ENCODE measurements at regions not wholly inside any gene's neighbourhood (a gene's known extent, or its start where the extent isn't known, plus 50 kb on each side); places are given as distances from the start of the nearest gene placed in this dataset.

DNA sequence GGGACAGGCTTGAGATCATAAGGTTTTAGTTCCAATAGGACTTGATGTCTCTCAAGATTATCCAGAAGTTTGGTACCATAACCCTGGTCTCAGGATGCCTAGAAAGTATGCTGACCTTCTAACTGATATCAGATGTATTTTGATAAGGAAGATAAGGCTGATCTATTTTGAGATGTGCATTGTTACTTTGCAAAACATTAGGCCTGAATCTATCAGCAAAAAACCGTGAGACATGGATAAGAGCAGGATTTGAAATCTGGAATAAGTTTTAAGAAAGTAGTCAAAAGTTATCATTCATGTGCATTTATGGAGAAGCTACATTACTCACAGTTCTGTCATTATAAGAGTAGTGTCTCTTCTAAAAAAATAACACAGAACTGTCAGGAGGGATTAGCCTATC, 467.1 kb upstream of the HS3ST1 start:
- peaks cover 24% of the 10 kb centered on the region for H3K9me3 Mint-ChIP-seq
- H3K36me3 Mint-ChIP-seq (ENCODE audit: low read depth), result no peaks in the 10 kb centered on the region
- no peak overlapping the region for H3K4me3 Mint-ChIP-seq
- intact Hi-C loops (cut with micrococcal nuclease), result no loop called here
- no peak overlapping the region for H3K27ac Mint-ChIP-seq
- H3K27me3 Mint-ChIP-seq, result no peaks in the 10 kb centered on the region
- H3K4me1 Mint-ChIP-seq (ENCODE audit: low read depth), result no peaks in the 10 kb centered on the region

DNA sequence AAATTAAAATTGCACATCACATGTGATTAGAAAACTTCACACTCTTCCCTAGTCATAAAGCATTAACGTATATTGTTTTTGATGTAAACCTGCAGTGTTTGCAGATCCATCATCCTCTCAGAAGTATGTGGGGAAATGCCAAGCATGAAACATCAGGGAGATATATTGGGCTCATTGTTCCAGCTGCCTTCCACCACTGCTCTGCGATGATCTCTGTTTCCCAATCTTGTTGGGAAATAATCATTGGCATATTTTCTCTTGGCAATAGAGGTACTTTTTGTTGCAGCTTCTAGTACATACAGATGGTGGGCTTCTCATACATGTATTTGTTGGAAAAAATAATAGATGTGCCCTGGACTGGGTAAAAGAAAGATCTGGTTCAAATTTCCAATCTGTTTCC, 466.3 kb upstream of the HS3ST1 start:
- Mint-ChIP-seq H3K36me3 (ENCODE audit: low read depth) (no peaks in the 10 kb centered on the region), H3K4me1 (ENCODE audit: low read depth) (no peaks in the 10 kb centered on the region), H3K27me3 (no peaks in the 10 kb centered on the region), H3K9me3 (peaks cover 24% of the 10 kb centered on the region), H3K27ac (no peak overlapping the region), H3K4me3 (no peak overlapping the region)
- intact Hi-C loops (cut with micrococcal nuclease), result no loop called here

DNA sequence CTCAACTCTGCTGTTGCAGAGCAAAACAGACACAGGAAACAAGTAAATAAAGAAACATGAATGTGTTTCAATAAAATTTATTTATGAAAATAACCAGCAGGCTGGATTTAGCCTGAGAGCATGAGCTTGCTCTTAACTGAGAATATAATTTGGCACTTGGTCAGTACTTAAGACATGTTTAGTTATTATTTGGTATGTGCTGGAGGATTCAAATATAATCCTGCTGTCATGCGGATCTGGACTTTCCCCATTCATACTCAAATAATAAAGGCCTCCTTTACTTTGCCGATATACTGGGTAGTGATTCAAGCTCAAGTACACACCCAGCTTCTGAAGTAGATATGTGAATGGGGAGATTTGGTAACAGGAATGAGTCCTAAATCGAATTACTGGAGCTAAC, 465.5 kb upstream of the HS3ST1 start:
- H3K27me3 Mint-ChIP-seq, result no peaks in the 10 kb centered on the region
- no peaks in the 10 kb centered on the region for H3K4me1 Mint-ChIP-seq (ENCODE audit: low read depth)
- intact Hi-C loops (cut with micrococcal nuclease), result no loop called here
- no peak overlapping the region for H3K4me3 Mint-ChIP-seq
- no peak overlapping the region for H3K27ac Mint-ChIP-seq
- H3K36me3 Mint-ChIP-seq (ENCODE audit: low read depth), result no peaks in the 10 kb centered on the region
- peaks cover 21% of the 10 kb centered on the region for H3K9me3 Mint-ChIP-seq

DNA sequence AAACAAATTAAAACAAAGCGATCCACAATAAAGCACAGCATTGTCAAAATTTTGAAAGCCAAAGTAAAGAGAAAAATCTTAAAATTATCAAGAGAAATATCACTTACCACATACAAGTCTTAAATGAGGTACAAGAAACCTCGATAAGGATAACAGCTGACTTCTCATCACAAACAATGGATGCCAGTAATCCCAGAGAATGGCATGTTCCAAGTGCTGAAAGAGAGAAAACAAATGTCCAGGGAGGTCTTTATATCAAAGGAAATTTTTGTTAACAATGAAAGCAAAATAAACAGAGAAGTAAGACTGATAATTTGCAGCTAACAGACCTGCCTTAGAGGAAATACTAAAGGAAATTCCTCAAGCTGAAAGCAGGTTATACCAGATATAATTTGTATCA, 460.4 kb upstream of the HS3ST1 start:
- Mint-ChIP-seq H3K9me3 (peaks cover 8% of the 10 kb centered on the region), H3K27me3 (no peaks in the 10 kb centered on the region), H3K36me3 (ENCODE audit: low read depth) (no peaks in the 10 kb centered on the region), H3K4me1 (ENCODE audit: low read depth) (no peaks in the 10 kb centered on the region), H3K27ac (no peak overlapping the region), H3K4me3 (no peak overlapping the region)
- intact Hi-C loops (cut with micrococcal nuclease), result no loop called here

DNA sequence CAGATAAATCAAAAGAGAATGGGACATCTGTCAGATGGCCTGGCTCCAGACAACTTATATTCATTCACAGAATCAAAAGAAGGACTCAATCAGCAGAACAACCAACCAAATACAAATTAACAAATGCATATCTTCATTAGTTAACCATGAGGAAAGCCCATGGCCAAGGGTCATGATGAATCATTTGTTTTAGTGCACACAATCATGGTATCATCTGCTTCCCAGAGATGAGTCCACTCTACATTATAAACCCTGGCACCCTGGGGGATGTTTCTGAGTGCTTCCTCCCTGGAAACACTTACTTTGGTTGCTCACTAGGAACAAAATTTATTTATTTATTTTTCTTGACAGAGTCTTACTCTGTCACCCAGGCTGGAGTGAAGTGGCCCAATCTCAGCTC, 453.3 kb upstream of the HS3ST1 start:
- Mint-ChIP-seq H3K27ac (no peak overlapping the region), H3K4me1 (ENCODE audit: low read depth) (no peaks in the 10 kb centered on the region), H3K9me3 (no peaks in the 10 kb centered on the region), H3K27me3 (peaks cover 2% of the 10 kb centered on the region), H3K4me3 (no peak overlapping the region), H3K36me3 (ENCODE audit: low read depth) (no peaks in the 10 kb centered on the region)
- intact Hi-C loops (cut with micrococcal nuclease), result no loop called here

DNA sequence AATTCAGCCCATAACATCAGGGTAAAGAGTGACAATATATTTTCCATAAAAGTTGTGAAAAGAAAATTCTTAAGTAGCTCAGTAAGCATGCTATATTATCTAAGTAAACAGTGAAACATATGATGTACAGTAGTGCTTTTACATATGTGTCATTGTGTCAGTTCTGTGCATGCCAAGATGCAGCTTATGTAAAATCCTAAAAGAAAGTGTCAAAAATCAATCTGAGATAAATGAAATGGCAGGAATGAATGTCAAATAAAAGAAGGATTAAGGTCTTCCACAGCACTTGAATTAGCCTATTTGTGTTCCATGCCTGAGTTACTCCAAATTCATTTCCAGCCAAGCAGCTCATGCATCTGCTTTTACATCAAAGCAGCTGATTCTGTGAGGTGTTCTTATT, 452.7 kb upstream of the HS3ST1 start:
- intact Hi-C loops (cut with micrococcal nuclease), result no loop called here
- Mint-ChIP-seq H3K27me3 (peaks cover 2% of the 10 kb centered on the region), H3K4me3 (no peak overlapping the region), H3K27ac (no peak overlapping the region), H3K9me3 (no peaks in the 10 kb centered on the region), H3K4me1 (ENCODE audit: low read depth) (no peaks in the 10 kb centered on the region), H3K36me3 (ENCODE audit: low read depth) (no peaks in the 10 kb centered on the region)

DNA sequence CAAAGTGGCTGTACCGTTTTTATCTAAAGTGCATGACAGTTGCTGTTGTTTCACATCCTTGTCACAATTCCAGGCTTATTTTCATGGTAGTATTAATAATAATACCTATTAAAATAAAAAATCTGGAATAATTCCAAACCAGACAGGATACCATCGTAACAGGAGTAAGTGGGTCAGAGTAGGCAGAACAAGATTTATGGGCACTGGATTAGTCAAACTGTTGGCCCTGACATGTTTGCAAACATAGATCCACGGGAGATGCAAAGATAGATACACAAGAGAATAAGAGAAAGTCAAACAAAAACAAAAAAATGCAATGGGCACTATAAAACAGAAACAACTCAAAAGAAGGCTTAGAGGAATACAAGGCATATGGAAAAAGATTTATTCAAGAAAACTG, 449.5 kb upstream of the HS3ST1 start:
- H3K27ac Mint-ChIP-seq, result no peak overlapping the region
- H3K4me3 Mint-ChIP-seq, result no peak overlapping the region
- intact Hi-C loops (cut with micrococcal nuclease), result no loop called here
- H3K27me3 Mint-ChIP-seq, result peaks cover 2% of the 10 kb centered on the region
- H3K36me3 Mint-ChIP-seq (ENCODE audit: low read depth), result no peaks in the 10 kb centered on the region
- no peaks in the 10 kb centered on the region for H3K9me3 Mint-ChIP-seq
- no peaks in the 10 kb centered on the region for H3K4me1 Mint-ChIP-seq (ENCODE audit: low read depth)

DNA sequence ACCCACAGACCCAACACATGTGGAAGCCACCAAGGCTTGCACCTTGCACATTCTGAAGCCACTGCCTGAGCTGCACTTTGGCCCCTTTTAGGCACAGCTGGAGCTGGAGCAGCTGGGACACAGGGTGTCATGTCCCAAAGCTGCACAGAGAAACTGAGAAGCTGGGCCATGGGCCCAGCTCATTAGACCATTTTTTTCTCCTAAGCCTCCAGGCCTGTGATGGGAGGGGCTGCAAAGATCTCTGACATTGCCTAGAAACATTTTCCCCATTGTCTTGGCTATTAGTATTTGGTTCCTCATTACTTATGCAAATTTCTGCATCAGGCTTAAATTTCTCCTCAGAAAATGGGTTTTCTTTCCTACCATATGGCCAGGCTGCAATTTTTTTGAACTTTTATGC, 447.4 kb upstream of the HS3ST1 start:
- Mint-ChIP-seq H3K4me3 (no peak overlapping the region), H3K27me3 (no peaks in the 10 kb centered on the region), H3K9me3 (no peaks in the 10 kb centered on the region), H3K36me3 (ENCODE audit: low read depth) (no peaks in the 10 kb centered on the region), H3K4me1 (ENCODE audit: low read depth) (no peaks in the 10 kb centered on the region), H3K27ac (no peak overlapping the region)
- intact Hi-C loops (cut with micrococcal nuclease), result no loop called here

DNA sequence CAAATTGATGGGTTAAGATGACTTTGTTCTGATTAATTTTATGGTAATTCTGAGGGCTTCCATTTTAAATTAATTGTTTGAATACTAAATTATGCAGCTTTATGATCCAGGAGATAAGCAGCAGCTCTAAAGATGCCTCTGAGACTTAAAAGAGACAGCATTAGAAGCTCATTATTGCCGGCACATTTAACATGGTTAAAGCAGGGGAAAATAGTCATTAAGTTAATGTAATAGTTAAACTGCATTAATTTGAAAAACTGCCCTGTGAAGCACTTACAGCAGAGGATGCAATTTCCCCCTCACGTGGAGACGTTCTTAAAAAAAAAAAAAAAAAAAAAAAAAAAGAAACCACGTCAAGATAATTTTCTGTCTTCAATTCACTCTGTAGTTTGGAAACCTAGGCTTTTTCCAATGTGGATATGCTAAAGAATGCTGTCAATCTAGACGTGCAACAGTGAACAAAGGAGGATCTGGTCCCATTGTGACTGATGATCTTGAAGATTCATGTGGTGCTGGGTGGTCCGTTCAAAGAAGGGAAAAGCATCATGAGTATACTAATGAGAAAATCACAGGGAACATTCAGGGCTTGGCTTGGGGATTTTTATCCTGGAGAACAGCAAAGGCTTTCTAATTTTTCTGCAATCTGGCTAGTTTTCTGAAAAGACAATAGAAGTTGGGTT, 440.6 kb upstream of the HS3ST1 start:
- no peak overlapping the region for H3K4me3 Mint-ChIP-seq
- no peaks in the 10 kb centered on the region for H3K9me3 Mint-ChIP-seq
- peaks cover 18% of the 10 kb centered on the region for H3K4me1 Mint-ChIP-seq (ENCODE audit: low read depth)
- intact Hi-C loops (cut with micrococcal nuclease), result no loop called here
- no peak overlapping the region for H3K27ac Mint-ChIP-seq
- H3K36me3 Mint-ChIP-seq (ENCODE audit: low read depth), result no peaks in the 10 kb centered on the region
- no peaks in the 10 kb centered on the region for H3K27me3 Mint-ChIP-seq

DNA sequence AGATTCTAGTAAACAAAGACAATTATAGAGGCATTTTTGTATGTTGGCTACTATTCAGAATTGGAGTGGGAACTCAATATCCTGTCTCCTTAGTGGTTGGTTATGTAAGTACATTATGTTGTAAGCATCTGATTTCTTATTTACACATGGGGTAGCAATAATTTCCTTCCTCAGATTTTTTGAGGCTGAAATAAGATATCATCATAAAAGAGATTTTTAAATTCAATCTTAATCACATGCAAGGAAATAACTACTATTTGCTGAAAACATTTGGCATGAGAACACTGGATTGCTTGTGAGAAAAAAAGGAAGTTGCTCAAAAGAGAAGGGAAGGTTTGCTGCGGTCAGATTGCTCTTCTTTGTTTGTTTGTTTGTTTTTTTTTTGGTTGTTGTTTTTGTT, 437.7 kb upstream of the HS3ST1 start:
- intact Hi-C loops (cut with micrococcal nuclease), result no loop called here
- no peaks in the 10 kb centered on the region for H3K9me3 Mint-ChIP-seq
- H3K4me3 Mint-ChIP-seq, result no peak overlapping the region
- H3K36me3 Mint-ChIP-seq (ENCODE audit: low read depth), result no peaks in the 10 kb centered on the region
- no peaks in the 10 kb centered on the region for H3K27me3 Mint-ChIP-seq
- H3K4me1 Mint-ChIP-seq (ENCODE audit: low read depth), result peaks cover 25% of the 10 kb centered on the region
- H3K27ac Mint-ChIP-seq, result no peak overlapping the region

DNA sequence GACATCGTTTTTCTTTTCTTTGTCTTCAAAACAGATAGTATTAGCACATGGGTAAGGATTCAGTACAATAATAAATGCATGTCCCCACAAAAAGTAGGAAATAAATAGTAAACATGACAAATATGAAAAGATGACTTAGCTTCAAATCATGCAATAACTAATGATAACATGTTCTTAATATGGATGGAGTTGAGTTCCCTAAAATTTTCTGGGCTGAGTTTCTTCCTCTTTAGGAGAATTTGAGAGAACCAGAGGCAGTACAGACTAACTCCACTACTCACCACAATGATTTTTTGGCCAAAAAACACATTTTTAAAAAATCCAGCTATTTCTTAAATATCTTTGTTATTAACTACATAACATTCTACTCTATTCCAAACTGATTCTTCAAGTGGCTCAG, 432.3 kb upstream of the HS3ST1 start:
- intact Hi-C loops (cut with micrococcal nuclease), result no loop called here
- Mint-ChIP-seq H3K4me1 (ENCODE audit: low read depth) (peaks cover 16% of the 10 kb centered on the region), H3K9me3 (no peaks in the 10 kb centered on the region), H3K36me3 (ENCODE audit: low read depth) (no peaks in the 10 kb centered on the region), H3K27me3 (no peaks in the 10 kb centered on the region), H3K27ac (no peak overlapping the region), H3K4me3 (no peak overlapping the region)

DNA sequence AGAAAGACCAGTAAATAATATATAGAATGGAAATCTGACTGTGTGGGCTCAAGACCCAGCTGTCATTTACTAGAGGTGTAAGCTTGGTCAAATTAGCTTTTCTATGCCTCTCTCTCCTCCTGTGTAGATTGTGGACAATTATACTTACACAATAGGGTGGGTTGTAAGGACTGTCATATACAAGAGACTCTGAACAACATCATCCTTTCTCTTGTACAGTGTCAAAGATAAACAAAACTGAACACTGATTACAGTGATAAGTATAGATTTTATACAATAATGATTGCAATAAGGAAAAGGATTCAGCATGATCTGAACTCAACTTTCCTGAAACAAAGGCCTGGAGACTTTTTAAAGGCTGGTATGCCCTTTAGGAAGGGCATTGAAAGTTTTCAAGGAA, 429.2 kb upstream of the HS3ST1 start:
- intact Hi-C loops (cut with micrococcal nuclease), result no loop called here
- H3K4me1 Mint-ChIP-seq (ENCODE audit: low read depth), result peaks cover 8% of the 10 kb centered on the region
- H3K9me3 Mint-ChIP-seq, result no peaks in the 10 kb centered on the region
- H3K4me3 Mint-ChIP-seq, result no peak overlapping the region
- H3K27ac Mint-ChIP-seq, result no peak overlapping the region
- H3K27me3 Mint-ChIP-seq, result no peaks in the 10 kb centered on the region
- no peaks in the 10 kb centered on the region for H3K36me3 Mint-ChIP-seq (ENCODE audit: low read depth)

DNA sequence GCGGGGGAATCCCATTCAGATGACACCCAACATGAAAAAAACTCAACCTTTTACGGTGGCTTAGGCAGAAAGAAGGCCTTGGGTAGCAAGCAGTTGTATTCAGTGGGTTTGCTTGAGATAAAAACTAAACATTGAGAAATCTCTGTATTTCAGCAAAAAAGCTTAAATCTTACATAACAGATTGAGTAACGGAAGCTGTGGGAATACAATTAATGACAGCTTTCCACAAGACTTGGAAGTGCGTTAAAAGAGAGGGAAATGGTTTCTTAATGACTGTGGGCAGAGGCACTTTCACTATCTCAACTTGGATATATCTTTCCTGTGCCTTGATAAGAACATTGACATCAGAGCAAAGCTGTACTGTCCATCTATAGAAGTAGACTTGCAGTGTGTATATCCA, 418.5 kb upstream of the HS3ST1 start:
- intact Hi-C loops (cut with micrococcal nuclease), result no loop called here
- H3K4me3 Mint-ChIP-seq, result no peak overlapping the region
- no peak overlapping the region for H3K27ac Mint-ChIP-seq
- peaks cover 26% of the 10 kb centered on the region for H3K4me1 Mint-ChIP-seq (ENCODE audit: low read depth)
- no peaks in the 10 kb centered on the region for H3K36me3 Mint-ChIP-seq (ENCODE audit: low read depth)
- peaks cover 3% of the 10 kb centered on the region for H3K27me3 Mint-ChIP-seq
- peaks cover 6% of the 10 kb centered on the region for H3K9me3 Mint-ChIP-seq

DNA sequence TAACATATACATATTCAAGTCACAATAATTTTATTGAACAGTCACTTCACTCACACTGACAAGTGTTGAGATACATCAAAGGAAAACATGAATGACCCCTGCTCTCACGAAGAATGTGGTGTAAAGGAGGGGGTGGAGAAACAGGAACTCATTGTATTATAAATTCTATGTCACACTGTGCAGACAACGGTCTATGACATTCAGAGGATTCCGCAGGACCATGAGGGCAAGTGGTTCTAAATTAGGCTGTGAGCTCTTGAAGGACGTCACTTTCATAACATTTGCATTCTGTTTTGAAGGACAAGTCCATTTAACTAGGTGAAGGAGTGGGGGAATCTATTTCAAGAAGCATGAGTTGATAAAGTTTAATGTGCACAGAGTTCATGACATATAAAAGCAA, 415.2 kb upstream of the HS3ST1 start:
- Mint-ChIP-seq H3K4me3 (no peak overlapping the region), H3K9me3 (no peaks in the 10 kb centered on the region), H3K36me3 (ENCODE audit: low read depth) (no peaks in the 10 kb centered on the region), H3K27me3 (no peaks in the 10 kb centered on the region), H3K4me1 (ENCODE audit: low read depth) (peaks cover 33% of the 10 kb centered on the region), H3K27ac (no peak overlapping the region)
- intact Hi-C loops (cut with micrococcal nuclease), result no loop called here

DNA sequence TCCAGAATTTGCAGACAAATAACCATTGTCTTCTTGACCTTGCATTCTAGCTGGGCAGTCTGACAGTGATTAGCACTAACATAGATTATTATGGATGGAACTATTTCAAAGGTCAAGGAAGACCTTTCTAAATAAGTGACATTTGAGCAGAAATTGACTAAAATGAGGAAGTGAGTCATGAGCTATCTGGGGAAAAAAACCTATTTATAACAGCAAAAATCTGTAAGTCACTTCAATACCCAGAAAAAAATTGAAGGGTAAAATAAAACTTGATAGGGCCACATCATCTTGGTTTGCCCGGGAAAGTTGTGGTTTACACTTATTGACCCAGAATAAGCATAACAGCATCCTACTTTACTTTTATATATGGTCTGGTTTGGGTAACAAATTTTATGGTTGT, 414.6 kb upstream of the HS3ST1 start:
- Mint-ChIP-seq H3K4me1 (ENCODE audit: low read depth) (peaks cover 33% of the 10 kb centered on the region), H3K36me3 (ENCODE audit: low read depth) (no peaks in the 10 kb centered on the region), H3K27ac (no peak overlapping the region), H3K27me3 (no peaks in the 10 kb centered on the region), H3K4me3 (no peak overlapping the region), H3K9me3 (no peaks in the 10 kb centered on the region)
- intact Hi-C loops (cut with micrococcal nuclease), result no loop called here
